VCaP (cell line): ENCODE measurements at regions not wholly inside any gene's neighbourhood (a gene's known extent, or its start where the extent isn't known, plus 50 kb on each side); places are given as distances from the start of the nearest gene placed in this dataset.
"Not testable (repeated sequence)": the region's sequence is repeated elsewhere in the genome, so short reads cannot be mapped to it uniquely, and the experiment has no call there.

Experiments used
- H3K27ac ChIP-seq: fragments of 450-650 bp; 2 replicates; pipeline ENCODE4 v1.5.1; 2017
- TF ChIP-seq, protein P1 (sequence below): fragments of 450-650 bp; conservative IDR thresholded peaks from 2 replicates; pipeline ENCODE4 v1.5.1; 2017; ENCODE audit warnings: mild to moderate bottlenecking, moderate library complexity

DNA sequence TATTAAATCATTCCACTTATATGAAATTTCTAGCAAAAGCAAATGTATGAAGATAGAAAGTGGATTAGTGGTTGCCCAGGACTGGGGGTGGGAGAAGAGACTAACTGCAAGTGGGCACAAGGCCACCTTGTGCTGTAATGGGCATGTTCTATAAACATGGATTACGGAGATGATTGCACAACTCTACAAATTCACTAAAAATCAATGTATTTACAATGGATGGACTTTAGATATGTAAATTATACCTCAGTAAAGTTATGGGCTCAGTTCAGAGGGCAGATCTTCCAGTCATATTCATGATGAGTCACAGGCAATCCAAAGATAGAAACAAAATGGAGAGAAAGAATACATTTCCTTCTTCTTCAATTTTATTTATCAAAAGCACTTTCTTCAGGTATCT lies 173.9 kb downstream of the NDUFA12 start:
- H3K27ac ChIP-seq: no peak overlapping the region
- TF ChIP-seq, protein P1, sequence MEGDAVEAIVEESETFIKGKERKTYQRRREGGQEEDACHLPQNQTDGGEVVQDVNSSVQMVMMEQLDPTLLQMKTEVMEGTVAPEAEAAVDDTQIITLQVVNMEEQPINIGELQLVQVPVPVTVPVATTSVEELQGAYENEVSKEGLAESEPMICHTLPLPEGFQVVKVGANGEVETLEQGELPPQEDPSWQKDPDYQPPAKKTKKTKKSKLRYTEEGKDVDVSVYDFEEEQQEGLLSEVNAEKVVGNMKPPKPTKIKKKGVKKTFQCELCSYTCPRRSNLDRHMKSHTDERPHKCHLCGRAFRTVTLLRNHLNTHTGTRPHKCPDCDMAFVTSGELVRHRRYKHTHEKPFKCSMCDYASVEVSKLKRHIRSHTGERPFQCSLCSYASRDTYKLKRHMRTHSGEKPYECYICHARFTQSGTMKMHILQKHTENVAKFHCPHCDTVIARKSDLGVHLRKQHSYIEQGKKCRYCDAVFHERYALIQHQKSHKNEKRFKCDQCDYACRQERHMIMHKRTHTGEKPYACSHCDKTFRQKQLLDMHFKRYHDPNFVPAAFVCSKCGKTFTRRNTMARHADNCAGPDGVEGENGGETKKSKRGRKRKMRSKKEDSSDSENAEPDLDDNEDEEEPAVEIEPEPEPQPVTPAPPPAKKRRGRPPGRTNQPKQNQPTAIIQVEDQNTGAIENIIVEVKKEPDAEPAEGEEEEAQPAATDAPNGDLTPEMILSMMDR: no peak

DNA sequence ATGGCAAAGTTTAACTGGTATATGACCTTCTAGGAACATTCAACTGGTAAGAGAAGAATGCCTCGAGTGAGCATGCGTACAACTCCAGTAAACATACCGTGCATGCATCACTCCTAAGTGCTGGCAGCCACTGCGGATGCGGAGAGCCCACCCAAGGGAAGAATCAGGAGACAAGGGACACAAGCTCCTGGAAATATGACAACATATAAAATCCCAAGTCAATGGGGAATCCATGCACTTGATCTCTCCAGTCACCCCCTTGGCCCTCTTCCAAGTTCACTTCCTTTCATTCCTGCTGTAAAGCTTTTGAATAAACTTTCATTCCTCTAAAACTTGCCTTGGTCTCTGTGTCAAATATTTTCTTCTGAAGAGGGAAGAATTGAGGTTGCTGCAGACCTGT lies 168.7 kb upstream of the TMCC3 start:
- TF ChIP-seq, protein P1: no peak
- no peak overlapping the region for H3K27ac ChIP-seq

DNA sequence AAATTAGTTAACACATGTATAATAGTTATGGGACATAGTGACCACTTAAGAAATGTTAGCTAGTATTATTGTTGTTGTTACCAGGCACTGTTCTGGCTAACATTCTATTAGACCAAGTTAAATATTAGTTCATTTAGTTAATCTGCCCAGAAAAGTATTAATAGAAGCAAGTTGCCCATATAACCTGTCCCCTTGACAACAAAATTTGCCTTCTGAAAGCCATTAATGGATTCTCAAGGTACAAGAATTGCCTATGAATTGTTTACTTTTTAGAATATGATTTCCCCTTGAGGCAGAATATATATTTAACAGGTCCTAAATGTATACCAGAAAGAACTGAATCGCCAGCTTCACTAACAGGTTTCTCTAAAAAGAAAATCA lies 167.3 kb upstream of the TMCC3 start:
- H3K27ac ChIP-seq: no peak overlapping the region
- TF ChIP-seq, protein P1: no peak

DNA sequence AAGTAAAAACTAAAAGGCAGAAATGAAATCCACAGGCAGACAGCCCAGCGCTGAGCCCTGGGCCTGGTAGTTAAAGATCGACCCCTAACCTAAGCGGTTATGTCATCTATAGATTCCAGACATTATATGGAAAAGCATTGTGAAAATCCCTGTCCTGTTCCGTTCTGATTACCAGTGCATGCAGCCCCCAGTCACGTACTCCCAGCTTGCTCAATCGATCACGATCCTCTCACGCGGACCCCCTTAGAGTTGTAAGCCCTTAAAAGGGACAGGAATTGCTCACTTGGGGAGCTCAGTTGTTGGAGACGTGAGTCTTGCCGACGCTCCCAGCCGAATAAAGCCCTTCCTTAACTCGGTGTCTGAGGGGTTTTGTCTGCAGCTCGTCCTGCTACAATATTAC lies 166.8 kb upstream of the TMCC3 start:
- not testable (repeated sequence) for H3K27ac ChIP-seq

DNA sequence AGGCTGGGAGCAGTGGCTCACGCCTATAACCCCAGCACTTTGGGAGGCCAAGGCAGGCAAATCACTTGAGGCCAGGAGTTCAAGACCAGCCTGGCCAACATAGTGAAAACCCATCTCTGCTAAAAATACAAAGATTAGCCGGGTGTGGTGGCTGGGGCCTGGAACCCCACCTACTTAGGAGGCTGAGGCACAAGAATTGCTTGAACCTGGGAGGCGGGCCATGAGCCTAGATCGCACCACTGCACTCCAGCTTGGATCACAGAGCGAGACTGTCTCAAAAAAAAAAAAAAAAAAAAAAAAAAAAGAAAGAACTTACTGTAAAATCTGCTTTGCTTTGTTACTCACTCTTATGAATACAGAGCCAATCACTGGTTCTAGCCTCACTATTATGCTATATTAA lies 166.4 kb upstream of the TMCC3 start:
- H3K27ac ChIP-seq: not testable (repeated sequence)

DNA sequence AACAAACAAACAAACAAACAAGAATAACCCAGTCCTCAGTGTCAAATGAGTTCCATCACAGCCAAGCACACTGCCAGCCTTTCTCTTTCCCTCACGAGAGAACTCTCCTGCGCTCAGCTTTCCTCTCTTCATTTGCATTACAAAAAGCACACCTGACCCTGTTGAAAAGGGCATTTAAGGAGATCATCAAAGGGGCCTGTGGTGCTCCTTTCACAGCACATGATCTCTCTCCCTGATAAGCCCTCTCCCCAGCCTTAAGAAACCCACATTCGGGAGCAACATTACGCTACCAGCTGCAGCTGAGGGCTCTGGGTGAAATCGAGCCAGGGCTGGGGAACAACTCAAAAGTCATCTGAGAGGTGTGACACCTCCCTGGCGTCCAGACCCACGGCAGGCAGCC lies 165.6 kb upstream of the TMCC3 start:
- H3K27ac ChIP-seq: no peak overlapping the region
- TF ChIP-seq, protein P1: no peak

DNA sequence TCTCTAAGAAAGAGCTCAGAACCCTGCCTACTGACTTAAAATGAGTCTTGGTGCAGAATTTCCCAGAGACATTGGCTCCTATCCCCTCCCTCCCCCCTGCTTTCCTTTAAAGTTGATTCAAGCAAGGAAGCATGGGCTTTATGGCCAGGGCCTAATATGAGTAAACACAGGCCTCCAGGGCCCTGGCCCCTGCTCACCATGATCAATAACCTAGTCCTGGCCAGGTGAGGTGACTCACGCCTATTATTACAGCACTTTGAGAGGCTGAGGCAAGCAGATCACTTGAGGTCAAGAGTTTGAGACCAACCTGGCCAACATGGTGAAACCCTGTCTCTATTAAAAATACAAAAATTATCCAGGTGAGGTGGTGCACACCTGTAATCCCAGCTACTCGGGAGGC lies 165.1 kb upstream of the TMCC3 start:
- no peak overlapping the region for H3K27ac ChIP-seq

DNA sequence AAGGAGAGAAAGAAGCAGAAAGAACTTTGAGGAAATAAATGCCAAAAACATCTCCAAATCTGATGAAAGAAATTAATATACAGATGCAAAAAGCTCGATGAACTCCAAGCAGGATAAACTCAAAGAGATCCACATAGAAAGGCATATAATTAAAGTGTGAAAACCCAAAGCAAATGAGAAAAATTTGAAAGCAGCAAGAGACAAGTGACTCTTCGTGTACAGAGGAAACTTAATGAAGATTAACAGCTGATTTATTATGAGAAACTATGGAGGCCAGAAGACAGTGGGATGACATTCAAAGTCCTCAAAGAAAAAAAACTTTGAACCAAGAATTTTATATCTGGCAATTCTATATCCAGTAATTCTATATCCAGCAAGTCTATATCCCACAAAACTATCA lies 163.0 kb upstream of the TMCC3 start:
- H3K27ac ChIP-seq: no peak overlapping the region
- TF ChIP-seq, protein P1: no peak

More for the DNA sequence above, 165.1 kb upstream of the TMCC3 start:
- TF ChIP-seq, protein P1: no peak

DNA sequence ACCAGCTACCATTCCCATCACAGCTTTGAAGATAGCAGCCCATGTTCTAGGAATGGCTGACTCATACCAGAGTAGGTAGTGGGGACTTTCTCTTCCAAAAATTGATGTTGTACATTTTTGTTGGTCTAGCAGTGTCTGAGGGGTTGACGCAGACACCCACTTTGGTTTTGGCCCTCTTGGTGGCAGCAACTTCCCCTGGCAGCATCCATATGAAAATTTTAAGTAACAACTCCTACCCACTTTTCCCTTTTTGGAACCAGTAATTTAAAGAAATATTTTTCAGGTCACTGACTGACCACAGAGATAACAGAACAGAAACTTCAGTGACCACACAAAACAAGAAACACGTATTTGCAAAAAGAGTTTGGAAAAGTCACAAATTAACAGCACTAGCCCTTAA lies 162.0 kb upstream of the TMCC3 start:
- no peak overlapping the region for H3K27ac ChIP-seq
- TF ChIP-seq, protein P1: no peak
